ENCODE measurements at regions not wholly inside any gene's neighbourhood (a gene's known extent, or its start where the extent isn't known, plus 50 kb on each side); places are given as distances from the start of the nearest gene placed in this dataset.

DNA sequence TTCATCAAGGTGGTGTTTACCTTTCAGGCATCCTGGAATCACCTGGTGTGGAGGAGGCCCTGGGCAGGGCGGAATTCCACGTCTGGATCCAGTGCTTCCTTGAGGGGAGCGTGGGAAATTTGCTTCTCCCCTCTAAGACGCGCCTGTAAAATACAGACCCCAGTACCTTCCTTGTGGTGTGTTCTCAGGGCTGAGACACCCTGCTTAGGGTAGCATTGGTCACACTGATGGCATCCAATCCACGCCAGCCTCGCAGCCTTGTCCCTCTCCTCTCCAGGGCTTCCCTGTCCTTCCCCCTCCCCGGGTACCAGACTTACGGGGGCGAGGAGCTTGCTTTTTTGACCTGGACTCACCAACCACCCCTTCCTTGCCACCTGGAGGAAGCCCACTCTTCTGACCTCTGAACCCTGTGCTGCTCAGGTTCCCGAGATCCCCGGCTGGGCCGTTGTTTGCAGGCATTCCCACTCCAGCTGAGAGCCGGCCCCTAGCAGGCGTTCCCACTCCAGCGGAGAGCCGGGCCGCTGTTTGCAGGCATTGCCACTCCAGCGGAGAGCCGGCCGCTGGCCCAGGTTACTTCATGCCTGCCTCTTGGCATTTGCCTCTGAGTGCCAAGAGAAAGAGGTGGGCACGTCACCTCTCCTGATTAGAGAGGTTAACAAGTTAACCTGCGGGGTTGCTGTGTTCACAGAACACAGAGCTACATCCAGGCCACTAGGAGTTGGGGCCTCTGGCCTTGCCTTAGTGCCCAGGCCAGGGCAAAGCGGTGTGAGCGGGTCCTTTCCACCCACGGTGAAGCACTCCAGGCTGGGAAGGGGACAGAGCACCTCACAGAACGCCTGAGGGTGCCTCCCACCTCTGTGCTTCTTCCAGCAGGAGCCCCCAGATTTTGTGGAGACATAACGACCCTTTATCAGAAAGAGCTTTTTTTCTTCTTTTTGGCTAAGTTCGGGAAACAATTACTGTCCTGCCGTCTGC lies 254.0 kb upstream of the PPP2R2D start:
- TF ChIP-seq, protein P1, sequence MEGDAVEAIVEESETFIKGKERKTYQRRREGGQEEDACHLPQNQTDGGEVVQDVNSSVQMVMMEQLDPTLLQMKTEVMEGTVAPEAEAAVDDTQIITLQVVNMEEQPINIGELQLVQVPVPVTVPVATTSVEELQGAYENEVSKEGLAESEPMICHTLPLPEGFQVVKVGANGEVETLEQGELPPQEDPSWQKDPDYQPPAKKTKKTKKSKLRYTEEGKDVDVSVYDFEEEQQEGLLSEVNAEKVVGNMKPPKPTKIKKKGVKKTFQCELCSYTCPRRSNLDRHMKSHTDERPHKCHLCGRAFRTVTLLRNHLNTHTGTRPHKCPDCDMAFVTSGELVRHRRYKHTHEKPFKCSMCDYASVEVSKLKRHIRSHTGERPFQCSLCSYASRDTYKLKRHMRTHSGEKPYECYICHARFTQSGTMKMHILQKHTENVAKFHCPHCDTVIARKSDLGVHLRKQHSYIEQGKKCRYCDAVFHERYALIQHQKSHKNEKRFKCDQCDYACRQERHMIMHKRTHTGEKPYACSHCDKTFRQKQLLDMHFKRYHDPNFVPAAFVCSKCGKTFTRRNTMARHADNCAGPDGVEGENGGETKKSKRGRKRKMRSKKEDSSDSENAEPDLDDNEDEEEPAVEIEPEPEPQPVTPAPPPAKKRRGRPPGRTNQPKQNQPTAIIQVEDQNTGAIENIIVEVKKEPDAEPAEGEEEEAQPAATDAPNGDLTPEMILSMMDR (conservative IDR thresholded peaks at IDR 0.05; ENCODE audit: low read depth, low read length), result no peak
- no peak for TF ChIP-seq EZH2 (IDR thresholded peaks at IDR 0.05; ENCODE audit: borderline replicate concordance, low read depth, low read length, poor library complexity, severe bottlenecking)
